ENCODE measurements at regions not wholly inside any gene's neighbourhood (a gene's known extent, or its start where the extent isn't known, plus 50 kb on each side); places are given as distances from the start of the nearest gene placed in this dataset.
A peak's percentile ranks its signal among the peaks of the same experiment; 100 is the strongest.

DNA sequence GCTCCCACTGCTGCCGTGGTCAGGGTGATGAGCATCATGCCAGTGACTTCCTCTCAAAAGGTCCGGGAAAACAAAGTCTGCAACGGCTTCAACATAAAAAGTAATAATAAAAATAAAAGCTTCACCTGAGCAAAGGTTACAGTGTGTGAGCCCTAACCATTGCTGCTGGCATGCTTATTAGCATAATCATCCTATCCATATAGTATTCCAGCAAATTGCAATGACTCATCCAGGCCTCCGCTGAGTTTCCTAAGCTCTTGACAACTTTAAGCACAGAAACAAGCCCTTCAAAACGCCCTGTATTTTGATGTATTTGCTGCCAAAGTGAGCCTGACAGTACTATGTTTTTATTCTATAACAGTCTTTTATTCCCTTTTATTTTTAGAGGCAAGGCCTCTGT lies 100.5 kb downstream of the AASDH start:
- DNase-seq (ENCODE audit: low read depth, low spot score), result peak; percentile 53

DNA sequence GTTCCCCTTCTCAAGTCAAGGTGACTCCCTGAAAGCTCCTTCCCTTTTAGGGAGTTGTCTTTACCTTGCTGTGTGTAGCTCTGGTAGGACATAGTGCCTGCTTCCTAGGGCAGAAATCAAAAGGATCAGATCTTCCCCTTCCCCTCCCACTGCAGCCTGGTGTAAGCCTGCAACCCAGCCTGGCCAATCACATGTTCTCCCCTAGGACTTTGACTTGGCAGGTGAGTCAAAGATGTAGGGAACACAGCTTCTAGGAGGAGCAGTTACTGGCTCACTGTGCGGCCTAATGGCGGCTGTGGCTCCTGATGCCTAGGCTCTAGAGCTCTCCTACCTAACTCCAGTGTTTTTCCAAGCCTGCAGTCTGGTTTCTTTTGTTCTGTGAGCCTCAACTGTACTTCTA lies 103.9 kb downstream of the AASDH start:
- DNase-seq (ENCODE audit: low read depth, low spot score), result no peak

- no peak for DNase-seq (ENCODE audit: low read depth, low spot score)
Observed at GRCh38 chr4:56282004-56282403, 105.3 kb downstream of the AASDH start.

- no peak for DNase-seq (ENCODE audit: low read depth, low spot score)
Observed at GRCh38 chr4:56276547-56276946, 110.7 kb downstream of the AASDH start.

- DNase-seq (ENCODE audit: low read depth, low spot score), result no peak
Observed at GRCh38 chr4:56273391-56273790, 113.9 kb downstream of the AASDH start.

- no peak for DNase-seq (ENCODE audit: low read depth, low spot score)
Observed at GRCh38 chr4:56272927-56273326, 114.4 kb downstream of the AASDH start.

GRCh38 chr4:56272003-56272402 lies 115.3 kb downstream of the AASDH start:
- DNase-seq (ENCODE audit: low read depth, low spot score), result no peak

GRCh38 chr4:56271131-56271530 lies 116.2 kb downstream of the AASDH start:
- DNase-seq (ENCODE audit: low read depth, low spot score), result peak; percentile 28

GRCh38 chr4:56267558-56267957 lies 119.7 kb downstream of the AASDH start:
- DNase-seq (ENCODE audit: low read depth, low spot score), result no peak

DNA sequence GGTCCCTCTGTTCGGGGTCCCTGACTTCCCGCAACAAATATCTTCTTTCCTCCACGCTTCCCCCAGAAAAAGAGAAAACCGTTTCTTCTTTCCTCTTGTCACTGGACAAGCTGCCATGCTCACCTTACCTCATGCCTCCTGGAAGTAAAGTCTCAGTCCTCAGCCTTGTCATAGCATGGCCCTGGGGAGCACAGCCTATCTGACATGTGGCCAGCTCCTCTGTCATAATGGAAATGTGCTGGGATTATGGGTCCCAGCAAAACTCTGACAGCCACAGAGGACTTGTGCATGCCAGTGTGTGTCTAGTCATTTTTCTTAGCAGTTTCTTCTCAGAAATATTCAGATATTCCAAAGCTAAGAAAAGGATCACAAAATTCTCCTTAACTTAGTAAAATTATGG lies 122.4 kb downstream of the AASDH start:
- DNase-seq (ENCODE audit: low read depth, low spot score), result no peak

- no peak for DNase-seq (ENCODE audit: low read depth, low spot score)
Observed at GRCh38 chr4:56261027-56261426, 126.3 kb downstream of the AASDH start.

GRCh38 chr4:56260320-56260719 lies 127.0 kb downstream of the AASDH start:
- no peak for DNase-seq (ENCODE audit: low read depth, low spot score)

GRCh38 chr4:56259655-56260054 lies 127.6 kb downstream of the AASDH start:
- no peak for DNase-seq (ENCODE audit: low read depth, low spot score)

- DNase-seq (ENCODE audit: low read depth, low spot score), result no peak
Observed at GRCh38 chr4:56255820-56256219, 131.5 kb downstream of the AASDH start.

DNA sequence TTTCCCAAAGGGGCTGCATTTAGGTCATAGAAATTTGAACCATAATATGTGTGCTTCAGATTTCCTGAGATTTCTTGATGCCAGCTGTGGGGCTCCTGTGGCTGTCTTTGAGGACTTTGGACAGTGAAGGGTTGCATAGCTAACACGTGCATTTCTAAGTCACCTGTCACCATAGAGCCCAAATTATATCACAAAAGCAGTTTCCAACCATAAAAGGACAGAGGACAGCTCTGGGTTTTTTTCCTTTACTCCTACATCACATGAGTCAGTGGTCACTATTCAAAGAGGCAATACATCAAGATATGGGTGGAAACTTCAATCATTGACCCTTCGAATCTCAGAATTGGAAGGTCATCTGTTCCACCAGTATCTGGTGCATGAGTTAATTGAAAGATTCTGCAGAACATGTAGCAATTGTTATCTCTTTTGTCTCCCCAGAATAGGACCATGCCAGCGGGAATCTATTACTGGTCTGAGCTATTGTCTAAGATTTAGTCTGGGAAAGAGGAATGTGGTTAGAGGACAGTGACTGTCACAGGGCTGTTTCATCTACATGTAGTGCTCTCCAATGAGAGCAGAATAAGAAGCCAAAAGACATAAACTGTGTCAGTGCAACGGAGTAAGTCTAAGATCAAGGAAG lies 133.5 kb downstream of the AASDH start:
- DNase-seq (ENCODE audit: low read depth, low spot score), result no peak

- DNase-seq (ENCODE audit: low read depth, low spot score), result no peak
Observed at GRCh38 chr4:56252561-56253152, 134.6 kb downstream of the AASDH start.

DNA sequence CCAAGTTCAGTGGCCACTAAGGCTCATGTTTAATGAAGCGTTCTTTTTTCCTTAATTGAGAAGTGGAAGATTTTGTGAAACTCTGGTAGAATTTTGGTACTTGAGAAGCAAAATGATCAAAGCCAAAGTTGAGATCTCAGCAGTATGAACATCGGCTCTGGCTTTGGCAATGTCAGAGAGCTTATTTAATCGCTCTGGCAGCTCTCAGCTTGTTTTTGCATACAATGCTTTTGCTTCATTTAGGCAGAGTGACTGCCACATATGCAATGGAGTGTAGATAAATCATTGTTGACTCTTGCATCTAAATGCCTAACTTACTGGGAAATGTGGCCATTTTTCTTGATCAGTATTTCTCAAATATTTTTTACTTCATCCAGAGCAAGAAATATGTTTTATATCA lies 135.7 kb downstream of the AASDH start:
- no peak for DNase-seq (ENCODE audit: low read depth, low spot score)

GRCh38 chr4:56250776-56251175 lies 136.5 kb downstream of the AASDH start:
- no peak for DNase-seq (ENCODE audit: low read depth, low spot score)

DNA sequence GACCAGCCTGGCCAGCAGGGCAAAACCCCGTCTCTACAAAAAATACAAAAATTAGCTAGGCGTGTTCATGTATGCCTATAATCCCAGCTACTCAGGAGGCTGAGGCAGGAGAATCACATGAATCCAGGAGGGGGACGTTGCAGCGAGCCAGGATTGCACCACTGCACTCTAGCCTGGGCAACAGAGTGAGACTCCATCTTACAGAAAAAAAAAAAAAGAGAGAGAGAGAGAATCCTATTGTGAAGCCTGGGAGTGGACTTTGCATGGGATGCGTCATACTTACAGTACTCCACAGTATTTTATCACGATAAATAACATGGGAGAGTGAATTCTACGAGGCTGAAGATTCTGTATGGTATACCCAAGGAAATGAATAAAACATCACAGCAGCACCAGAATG lies 139.6 kb downstream of the AASDH start:
- DNase-seq (ENCODE audit: low read depth, low spot score), result no peak

DNA sequence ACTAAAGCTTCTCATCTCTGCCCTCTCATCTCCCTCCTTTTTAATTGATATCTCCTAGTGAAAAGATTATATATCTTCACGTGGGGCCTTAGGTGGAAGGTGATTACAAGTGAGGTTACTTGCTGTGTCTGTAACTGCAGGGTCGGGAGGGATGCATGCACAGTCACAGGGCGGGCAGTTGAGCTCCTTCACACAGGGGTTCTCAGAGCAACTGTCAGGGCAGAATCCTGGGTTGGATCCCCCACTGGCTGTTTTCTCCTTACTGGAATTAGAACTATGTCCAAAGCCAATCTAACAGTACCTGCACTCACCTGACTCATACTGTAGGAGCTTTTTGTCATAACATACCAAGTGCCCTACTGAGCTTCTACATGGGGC lies 141.1 kb downstream of the AASDH start:
- no peak for DNase-seq (ENCODE audit: low read depth, low spot score)

GRCh38 chr4:56245547-56246232 lies 141.6 kb downstream of the AASDH start:
- peak; percentile 68 for DNase-seq (ENCODE audit: low read depth, low spot score)

DNA sequence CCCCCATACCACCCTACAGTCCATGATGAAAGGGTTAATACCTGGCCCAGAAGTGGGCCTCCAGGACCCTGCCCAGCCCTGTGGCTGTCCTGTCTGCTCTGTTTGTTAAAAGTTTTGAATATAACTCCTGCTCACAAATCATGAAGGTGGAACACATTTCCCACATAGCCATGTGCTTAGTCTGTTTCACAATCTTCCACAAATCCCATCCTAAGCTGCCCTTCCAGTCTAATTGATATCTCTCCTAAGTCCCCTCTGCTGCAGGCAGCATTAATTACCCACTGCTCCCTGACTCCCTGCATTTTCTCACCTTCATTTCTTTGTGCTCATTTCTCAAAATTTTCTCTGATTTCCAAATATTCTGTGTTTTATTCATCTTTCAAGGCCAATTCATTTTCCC lies 142.6 kb downstream of the AASDH start:
- DNase-seq (ENCODE audit: low read depth, low spot score), result no peak

GRCh38 chr4:56243107-56243506 lies 144.2 kb downstream of the AASDH start:
- DNase-seq (ENCODE audit: low read depth, low spot score), result no peak

Measured in astrocyte of the hippocampus (primary cell).